ENCODE measurements at regions not wholly inside any gene's neighbourhood (a gene's known extent, or its start where the extent isn't known, plus 50 kb on each side); places are given as distances from the start of the nearest gene placed in this dataset.

DNA sequence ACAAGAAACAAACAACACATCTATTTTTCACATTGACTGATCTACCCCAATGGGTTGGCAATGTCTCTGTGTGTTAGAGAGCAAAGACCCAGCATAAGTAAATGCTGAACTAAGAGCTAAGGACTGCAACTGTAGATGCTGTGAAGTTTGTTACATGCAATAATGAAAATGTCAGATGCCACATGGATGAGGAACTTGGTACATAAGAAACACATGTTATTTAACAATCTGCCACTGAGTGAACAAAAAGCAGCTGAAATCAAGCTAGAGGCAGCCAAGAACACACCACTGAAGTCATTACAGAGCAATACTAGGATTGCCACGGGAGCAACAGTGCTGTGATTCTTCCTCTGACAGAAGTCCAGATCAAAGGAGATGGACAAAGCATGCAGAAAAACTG lies 389.4 kb downstream of the CDH2 start:
- Histone ChIP-seq H3K9me3 (replicated peaks; ENCODE audit: control insufficient read depth, insufficient read depth, low read length) (no peaks in the 10 kb centered on the region; the same call in 2 of the 3 replicates), H3K4me1 (ENCODE audit: control insufficient read depth, insufficient read depth, low read length) (no peaks in the 10 kb centered on the region), H4K20me1 (ENCODE audit: control insufficient read depth, insufficient read depth) (no peaks in the 10 kb centered on the region), H3K79me2 (ENCODE audit: control insufficient read depth, insufficient read depth, low read length) (no peaks in the 10 kb centered on the region), H2AFZ (ENCODE audit: control insufficient read depth, low read depth, low read length) (no peak overlapping the region), H3K9ac (ENCODE audit: control insufficient read depth, insufficient read depth, low read length) (no peak overlapping the region), H3K4me2 (ENCODE audit: control insufficient read depth, insufficient read depth) (no peak overlapping the region), H3K4me3 (no peak overlapping the region), H3K27ac (ENCODE audit: control insufficient read depth, insufficient read depth) (no peak overlapping the region), H3K27me3 (replicated peaks in 1 of 2; ENCODE audit: control insufficient read depth in 2 of 2, insufficient read depth in 2 of 2, low read length in 1 of 2) (no peaks in the 10 kb centered on the region), H3K36me3 (ENCODE audit: control insufficient read depth in 2 of 2, insufficient read depth in 2 of 2, low read length in 1 of 2) (no peaks in the 10 kb centered on the region)
- SMC1A ChIA-PET (ENCODE audit: uncharacterized antibody, unreplicated experiment): no interaction called here
- intact Hi-C loops (cut with micrococcal nuclease; ENCODE audit: unreplicated experiment) (no loop called here), in situ Hi-C loops (cut with MboI) (no loop called here)
- TF ChIP-seq YY1 (IDR thresholded peaks at IDR 0.05; ENCODE audit: low read depth, low read length) (no peak), PAX5 (IDR thresholded peaks at IDR 0.05; ENCODE audit: borderline replicate concordance, low read depth, low read length) (no peak), TARDBP (IDR thresholded peaks at IDR 0.05; ENCODE audit: borderline replicate concordance) (no peak), CEBPB (IDR thresholded peaks at IDR 0.05; ENCODE audit: borderline replicate concordance in 1 of 2, low read depth in 2 of 2, low read length in 2 of 2) (no peak), GATAD2B (conservative IDR thresholded peaks at IDR 0.05; ENCODE audit: low read depth) (no peak), NR2C1 (IDR thresholded peaks at IDR 0.05) (no peak), CHD4 (IDR thresholded peaks at IDR 0.05) (no peak)
- WGBS (ENCODE audit: insufficient coverage, insufficient replicate concordance, low lambda C conversion rate, missing lambda C conversion rate): 27% methylated on average over 1 of the region's 1 CpG
- BruUV-seq (replicated peaks): no TSS peak
- RAD21 ChIA-PET (ENCODE audit: unreplicated experiment): no interaction called here
- POLR2A ChIA-PET: no interaction called here
- CTCF ChIA-PET: no interaction called here
- no peak for FAIRE-seq
- no peak for DNase-seq (ENCODE audit: low read depth, low spot score)
- no peak for ATAC-seq

DNA sequence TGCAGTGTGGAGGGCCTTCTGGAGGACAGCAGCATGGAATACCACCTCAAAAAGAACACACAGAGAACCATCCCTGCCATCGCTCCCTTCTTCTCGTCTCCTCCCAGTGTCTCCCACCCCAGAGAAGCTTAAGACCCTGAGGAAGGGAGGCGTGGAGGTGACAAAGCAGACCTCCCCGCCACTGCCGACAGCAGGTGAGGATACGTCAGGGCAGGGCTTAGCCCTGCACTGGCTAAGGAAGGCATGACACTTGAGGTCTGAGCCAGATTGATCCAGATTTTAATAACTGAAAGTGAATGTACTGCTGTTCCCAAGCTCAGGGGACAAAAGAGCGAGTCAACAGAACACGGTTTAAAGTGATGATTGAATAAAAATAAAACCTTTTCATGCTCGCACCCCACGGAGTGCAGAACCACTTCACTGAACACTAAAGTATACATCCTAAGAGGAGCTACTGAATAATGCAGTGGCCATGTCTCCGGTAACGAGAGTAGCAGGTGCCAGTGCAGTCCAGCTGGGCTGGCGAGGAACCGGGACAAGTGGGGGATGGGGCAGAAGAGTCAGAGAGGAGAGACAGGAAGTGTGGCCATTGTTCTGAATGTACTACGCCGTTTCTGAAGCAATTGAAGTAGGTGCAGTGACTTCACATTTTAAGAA lies 391.0 kb downstream of the CDH2 start:
- Histone ChIP-seq H3K79me2 (ENCODE audit: control insufficient read depth, insufficient read depth, low read length) (no peaks in the 10 kb centered on the region), H2AFZ (ENCODE audit: control insufficient read depth, low read depth, low read length) (no peak overlapping the region), H3K36me3 (ENCODE audit: control insufficient read depth in 2 of 2, insufficient read depth in 2 of 2, low read length in 1 of 2) (no peaks in the 10 kb centered on the region), H3K9me3 (replicated peaks; ENCODE audit: control insufficient read depth, insufficient read depth, low read length) (no peaks in the 10 kb centered on the region; the same call in 2 of the 3 replicates), H3K9ac (ENCODE audit: control insufficient read depth, insufficient read depth, low read length) (no peak overlapping the region), H3K4me2 (ENCODE audit: control insufficient read depth, insufficient read depth) (no peak overlapping the region), H4K20me1 (ENCODE audit: control insufficient read depth, insufficient read depth) (no peaks in the 10 kb centered on the region), H3K4me1 (ENCODE audit: control insufficient read depth, insufficient read depth, low read length) (no peaks in the 10 kb centered on the region), H3K27me3 (replicated peaks in 1 of 2; ENCODE audit: control insufficient read depth in 2 of 2, insufficient read depth in 2 of 2, low read length in 1 of 2) (no peaks in the 10 kb centered on the region), H3K27ac (ENCODE audit: control insufficient read depth, insufficient read depth) (no peak overlapping the region), H3K4me3 (no peak overlapping the region)
- intact Hi-C loops (cut with micrococcal nuclease; ENCODE audit: unreplicated experiment) (no loop called here), in situ Hi-C loops (cut with MboI) (no loop called here)
- DNase-seq (ENCODE audit: low read depth, low spot score) (no peak), FAIRE-seq (no peak), ATAC-seq (no peak)
- ChIA-PET POLR2A (no interaction called here), SMC1A (ENCODE audit: uncharacterized antibody, unreplicated experiment) (no interaction called here), CTCF (no interaction called here), RAD21 (ENCODE audit: unreplicated experiment) (no interaction called here)
- 65% methylated on average over 16 of the region's 16 CpGs for WGBS (ENCODE audit: insufficient coverage, insufficient replicate concordance, low lambda C conversion rate, missing lambda C conversion rate)
- TF ChIP-seq TBL1XR1 (IDR thresholded peaks at IDR 0.05; ENCODE audit: low read depth, low read length): no peak
- TF ChIP-seq RCOR1 (conservative IDR thresholded peaks at IDR 0.05; ENCODE audit: low read depth, low read length): no peak
- TF ChIP-seq RUNX3 (IDR thresholded peaks at IDR 0.05; ENCODE audit: low read length): no peak
- TF ChIP-seq HCFC1 (IDR thresholded peaks at IDR 0.05; ENCODE audit: low read length): no peak
- TF ChIP-seq PML (IDR thresholded peaks at IDR 0.05; ENCODE audit: low read length): no peak
- no peak for TF ChIP-seq KDM1A (IDR thresholded peaks at IDR 0.05; ENCODE audit: borderline replicate concordance)
- TF ChIP-seq MEF2B (IDR thresholded peaks at IDR 0.05; ENCODE audit: partially characterized antibody, poor library complexity, severe bottlenecking): no peak
- no peak for TF ChIP-seq CREM (IDR thresholded peaks at IDR 0.05; ENCODE audit: low read depth)
- BruUV-seq (replicated peaks): no TSS peak

Data from GM12878 (cell line).